ENCODE measurements at regions not wholly inside any gene's neighbourhood (a gene's known extent, or its start where the extent isn't known, plus 50 kb on each side); places are given as distances from the start of the nearest gene placed in this dataset.
"Not testable (repeated sequence)": the region's sequence is repeated elsewhere in the genome, so short reads cannot be mapped to it uniquely, and the experiment has no call there.

GRCh38 chr10:23834091-23834490, 374.8 kb upstream of the KIAA1217 start:
- Histone ChIP-seq H3K9me3 (no peaks in the 10 kb centered on the region), H3K27me3 (no peaks in the 10 kb centered on the region), H3K4me3 (no peak overlapping the region), H3K27ac (no peak overlapping the region), H3K36me3 (no peaks in the 10 kb centered on the region), H3K4me1 (no peaks in the 10 kb centered on the region)
- DNase-seq (ENCODE audit: low spot score in 2 of 2) = no peak
- TF ChIP-seq POLR2A (IDR thresholded peaks at IDR 0.05) (no peak), POLR2AphosphoS5 (IDR thresholded peaks at IDR 0.05) (no peak), EP300 (IDR thresholded peaks at IDR 0.05) (no peak), CTCF (IDR thresholded peaks at IDR 0.05) (no peak)

DNA sequence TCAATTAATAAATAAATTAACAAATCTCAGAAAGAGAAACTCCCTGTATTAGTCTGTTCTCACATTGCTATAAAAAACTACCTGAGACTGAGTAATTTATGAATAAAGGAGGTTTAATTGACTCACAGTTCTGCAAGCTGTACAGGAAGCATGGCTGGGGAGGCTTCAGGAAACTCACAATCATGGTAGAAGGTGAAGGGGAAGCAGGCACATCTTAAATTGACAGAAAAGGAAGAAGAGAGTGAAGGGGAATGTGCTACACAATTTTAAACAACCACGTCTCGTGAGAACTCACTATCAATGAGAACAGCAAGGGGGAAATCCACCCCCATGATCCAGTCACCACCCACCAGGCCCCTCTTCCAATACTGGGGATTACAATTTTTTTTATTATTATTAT, 358.3 kb upstream of the KIAA1217 start:
- 67% methylated on average over 2 of the region's 2 CpGs for WGBS
- DNase-seq (ENCODE audit: low spot score in 2 of 2) = no peak
- Histone ChIP-seq H3K27me3 (no peaks in the 10 kb centered on the region), H3K27ac (no peak overlapping the region), H3K36me3 (no peaks in the 10 kb centered on the region), H3K9me3 (peaks cover 4% of the 10 kb centered on the region), H3K4me3 (no peak overlapping the region), H3K4me1 (no peaks in the 10 kb centered on the region)
- TF ChIP-seq POLR2AphosphoS5 (IDR thresholded peaks at IDR 0.05) (no peak), POLR2A (IDR thresholded peaks at IDR 0.05) (no peak), EP300 (IDR thresholded peaks at IDR 0.05) (no peak), CTCF (IDR thresholded peaks at IDR 0.05) (no peak)

- Histone ChIP-seq H3K9me3 (no peaks in the 10 kb centered on the region), H3K36me3 (no peaks in the 10 kb centered on the region), H3K4me1 (no peaks in the 10 kb centered on the region), H3K4me3 (no peak overlapping the region), H3K27ac (no peak overlapping the region), H3K27me3 (no peaks in the 10 kb centered on the region)
- WGBS = 52% methylated on average over 1 of the region's 1 CpG
- TF ChIP-seq POLR2AphosphoS5 (IDR thresholded peaks at IDR 0.05) (no peak), CTCF (IDR thresholded peaks at IDR 0.05) (no peak), EP300 (IDR thresholded peaks at IDR 0.05) (no peak), POLR2A (IDR thresholded peaks at IDR 0.05) (no peak)
- DNase-seq (ENCODE audit: low spot score in 2 of 2) = no peak
Observed at GRCh38 chr10:23859598-23859997, 349.3 kb upstream of the KIAA1217 start.

DNA sequence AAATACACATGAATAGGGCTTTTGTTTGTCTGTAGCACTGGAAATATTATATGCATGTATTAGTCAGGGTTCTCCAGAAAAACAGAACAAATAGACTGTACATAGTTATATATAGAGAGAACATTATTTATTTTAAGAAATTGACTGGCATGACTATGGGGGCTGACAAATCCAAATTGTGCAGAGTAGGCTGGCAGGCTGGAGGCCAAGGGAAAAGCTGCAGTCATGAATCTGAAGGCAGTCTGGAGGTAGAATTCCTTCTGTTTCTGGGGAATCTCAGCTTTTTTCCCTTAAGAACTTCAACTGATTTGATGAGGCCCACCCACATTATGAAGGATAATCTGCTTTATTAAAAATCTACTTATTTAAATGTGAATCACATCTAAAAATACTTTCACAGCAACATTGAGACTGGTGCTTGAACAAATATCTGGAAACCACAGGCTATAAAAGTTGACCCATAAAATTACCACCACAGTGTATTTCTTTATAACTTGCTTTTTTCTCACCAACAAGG, 344.2 kb upstream of the KIAA1217 start:
- TF ChIP-seq POLR2A (IDR thresholded peaks at IDR 0.05) (no peak), POLR2AphosphoS5 (IDR thresholded peaks at IDR 0.05) (no peak), CTCF (IDR thresholded peaks at IDR 0.05) (no peak), EP300 (IDR thresholded peaks at IDR 0.05) (no peak)
- Histone ChIP-seq H3K27me3 (no peaks in the 10 kb centered on the region), H3K9me3 (no peaks in the 10 kb centered on the region), H3K36me3 (no peaks in the 10 kb centered on the region), H3K4me3 (no peak overlapping the region), H3K27ac (no peak overlapping the region), H3K4me1 (no peaks in the 10 kb centered on the region)
- no peak for DNase-seq (ENCODE audit: low spot score in 2 of 2)

- 96% methylated on average over 4 of the region's 5 CpGs for WGBS
- H3K36me3 ChIP-seq; H3K4me3 ChIP-seq; H3K9me3 ChIP-seq; H3K4me1 ChIP-seq; H3K27ac ChIP-seq; H3K27me3 ChIP-seq; DNase-seq (ENCODE audit: low spot score in 2 of 2): not testable (repeated sequence)
Observed at GRCh38 chr10:23866985-23867384, 342.0 kb upstream of the KIAA1217 start.

DNA sequence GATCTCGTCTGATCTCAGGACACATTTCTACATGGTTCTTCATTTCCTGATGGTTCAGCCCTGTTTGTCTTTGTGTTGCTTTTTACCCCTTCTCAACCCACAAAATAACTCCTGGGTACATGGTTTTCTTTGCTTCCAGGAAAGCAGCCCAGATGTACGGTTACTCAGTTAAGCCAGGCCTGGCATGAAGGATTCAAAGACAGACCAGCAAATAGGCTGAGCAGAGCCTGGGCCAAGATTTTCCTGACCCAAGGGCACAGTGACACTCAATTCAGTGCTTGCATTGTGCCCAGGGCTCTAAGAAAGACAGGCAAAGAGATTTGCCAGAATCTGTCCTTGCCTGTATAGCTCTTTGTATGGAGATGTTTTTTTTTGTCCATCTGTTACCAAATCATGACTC, 340.8 kb upstream of the KIAA1217 start:
- no peak overlapping the region for H3K27ac ChIP-seq
- H3K9me3 ChIP-seq = no peaks in the 10 kb centered on the region
- H3K4me3 ChIP-seq = no peak overlapping the region
- WGBS = 85% methylated on average over 2 of the region's 2 CpGs
- no peaks in the 10 kb centered on the region for H3K27me3 ChIP-seq
- H3K4me1 ChIP-seq = peaks cover 7% of the 10 kb centered on the region
- no peak for TF ChIP-seq EP300 (IDR thresholded peaks at IDR 0.05)
- TF ChIP-seq CTCF (IDR thresholded peaks at IDR 0.05) = no peak
- TF ChIP-seq POLR2A (IDR thresholded peaks at IDR 0.05) = no peak
- no peak for TF ChIP-seq POLR2AphosphoS5 (IDR thresholded peaks at IDR 0.05)
- no peaks in the 10 kb centered on the region for H3K36me3 ChIP-seq
- no peak for DNase-seq (ENCODE audit: low spot score in 2 of 2)
